Effector CD4-positive, alpha-beta T cell (primary cell): ENCODE measurements at regions not wholly inside any gene's neighbourhood (a gene's known extent, or its start where the extent isn't known, plus 50 kb on each side); places are given as distances from the start of the nearest gene placed in this dataset.

Experiments
- DNase-seq: peaks from one replicate; pipeline ENCODE4 v3.0.0-alpha.2; 2020

DNA sequence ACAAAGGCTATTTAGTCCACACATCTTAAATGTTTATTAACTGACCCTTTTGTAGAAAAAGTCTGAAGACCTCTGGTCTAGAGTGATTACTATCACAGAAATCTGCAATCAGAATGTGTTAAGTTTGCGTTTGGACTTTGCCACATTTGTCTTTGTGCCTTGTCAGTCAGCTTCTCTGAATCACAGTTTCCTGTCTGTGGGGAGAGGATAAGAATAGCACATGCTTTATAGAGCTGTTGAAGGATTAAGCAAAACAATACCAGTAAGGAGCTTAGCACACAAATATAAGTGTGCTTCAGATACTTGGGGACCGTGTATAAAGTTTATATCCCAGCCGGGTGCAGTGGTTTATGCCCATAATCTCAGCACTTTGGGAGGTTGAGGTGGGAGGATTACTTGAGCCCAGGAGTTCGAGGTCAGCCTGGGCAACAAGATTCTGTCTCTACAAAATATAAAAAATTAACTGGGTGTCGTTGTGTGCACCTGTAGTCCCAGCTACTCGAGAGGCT is 63.0 kb upstream of the BTG1 start:
- peak; percentile 12 for DNase-seq

DNA sequence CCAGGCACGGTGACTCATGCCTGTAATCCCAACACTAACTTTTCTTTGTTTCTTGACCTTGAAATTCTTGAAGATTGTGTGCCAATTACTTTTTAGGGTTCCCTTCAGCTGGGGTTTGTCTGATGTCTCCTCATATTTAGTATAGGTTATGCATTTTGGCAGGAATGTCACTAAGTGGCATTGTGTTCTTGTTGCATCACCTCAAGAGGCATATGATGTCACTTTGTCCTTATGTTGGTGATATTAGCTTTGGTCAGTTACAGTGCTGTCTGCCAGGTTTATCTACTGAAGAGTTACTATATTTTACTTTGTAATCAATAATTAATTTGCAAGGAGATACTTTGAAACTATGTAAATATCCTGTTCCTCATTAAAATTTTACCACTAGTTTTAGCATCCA is 61.0 kb upstream of the BTG1 start:
- DNase-seq = no peak

DNA sequence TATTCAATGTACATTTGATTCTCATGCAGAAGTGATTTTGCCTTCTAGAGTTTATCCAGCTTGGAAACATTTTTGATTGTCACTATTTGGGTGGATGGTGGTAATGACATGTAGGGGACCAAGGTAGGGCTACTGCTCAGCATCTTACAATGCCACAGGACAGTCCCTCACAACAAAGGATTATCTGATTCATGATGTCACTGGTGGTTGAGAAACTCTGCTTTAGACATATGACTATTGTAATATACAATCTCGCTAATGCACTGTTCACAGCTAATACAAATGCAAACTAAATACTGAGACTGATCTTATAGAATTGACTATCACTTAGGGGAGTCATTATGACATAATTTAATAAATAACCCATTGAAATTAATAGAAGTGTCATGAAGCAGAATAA is 60.4 kb upstream of the BTG1 start:
- DNase-seq = no peak

DNA sequence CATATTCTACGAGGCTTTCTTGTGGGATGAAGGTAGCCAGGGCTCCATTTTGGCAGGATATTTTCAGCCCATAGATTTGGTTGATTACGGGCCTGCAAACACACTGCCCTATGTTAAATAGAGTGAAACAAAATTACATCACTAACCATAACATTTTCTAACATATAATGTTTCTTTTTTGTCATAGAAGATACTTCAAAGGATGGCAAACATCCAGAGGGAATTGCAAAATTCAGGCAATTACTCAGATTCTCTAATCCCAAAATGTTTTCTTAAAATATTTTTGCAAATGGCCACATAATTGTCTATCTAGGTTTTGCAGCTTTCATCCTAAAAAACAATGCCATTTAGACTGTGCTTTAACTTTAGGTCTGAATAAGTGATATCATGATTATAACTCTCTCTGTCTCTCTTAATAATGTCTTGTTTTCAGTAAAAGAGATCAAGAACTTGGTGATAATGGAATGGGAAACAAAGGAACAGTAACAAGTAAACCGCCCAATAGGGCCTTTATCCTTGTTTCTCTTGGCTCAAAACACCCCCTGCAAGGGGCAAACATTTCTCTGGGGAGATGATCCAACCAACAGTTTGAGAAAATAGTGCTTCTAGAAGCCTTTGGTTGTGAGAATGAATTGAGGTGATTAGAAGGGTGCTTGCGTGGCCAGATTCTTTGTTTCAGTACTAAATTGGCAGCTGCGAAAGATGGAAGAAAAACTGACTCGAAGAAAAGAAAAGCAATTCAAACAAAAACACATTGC is 54.4 kb upstream of the BTG1 start:
- DNase-seq = no peak

DNA sequence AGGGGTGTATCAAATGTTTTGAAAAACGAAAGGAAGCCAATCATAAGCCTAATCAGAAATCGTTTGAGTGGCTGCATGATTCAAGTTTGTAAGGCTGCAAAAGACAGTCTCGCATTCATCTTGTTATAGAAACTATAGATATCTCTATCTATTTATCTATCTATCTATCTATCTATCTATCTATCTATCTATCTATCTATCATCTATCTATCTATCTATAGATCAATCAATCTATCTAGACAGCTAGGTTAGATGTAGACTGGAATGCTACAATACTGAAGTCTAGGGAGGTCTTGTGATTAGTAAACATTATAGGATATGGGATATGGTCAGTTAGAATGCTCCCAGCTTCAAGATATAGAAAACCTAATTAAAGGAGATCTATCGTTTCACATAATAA is 52.2 kb upstream of the BTG1 start:
- DNase-seq = no peak

DNA sequence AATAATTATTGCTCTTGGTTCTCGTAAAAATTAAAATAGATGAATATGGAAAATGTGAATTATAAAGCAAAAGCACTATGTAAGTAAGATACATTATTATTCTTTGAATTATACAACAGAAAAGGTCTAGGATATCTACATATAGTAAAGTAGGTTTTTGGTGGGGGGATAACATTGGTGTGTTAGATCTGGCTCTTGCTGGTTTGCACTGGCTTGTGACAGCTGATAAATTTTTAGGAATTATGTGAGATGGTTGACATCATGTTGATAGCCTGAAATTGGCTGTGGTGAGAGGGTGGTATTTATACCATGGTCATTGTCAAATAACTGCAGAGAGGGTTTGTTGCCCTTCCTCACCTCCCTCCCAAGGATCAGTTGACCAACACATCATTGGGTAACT is 50.7 kb upstream of the BTG1 start:
- no peak for DNase-seq
